C4-2B (cell line): ENCODE measurements at regions not wholly inside any gene's neighbourhood (a gene's known extent, or its start where the extent isn't known, plus 50 kb on each side); places are given as distances from the start of the nearest gene placed in this dataset.

Experiments used
- H3K27ac ChIP-seq: fragments of 450-650 bp; 2 replicates; pipeline ENCODE4 v1.5.1; 2017
- ZFX ChIP-seq: fragments of 450-650 bp; IDR thresholded peaks from 2 replicates; pipeline ENCODE4 v1.6.1; 2017
- TF ChIP-seq, protein P1 (sequence below): fragments of 450-650 bp; conservative IDR thresholded peaks from 2 replicates; pipeline ENCODE4 v1.5.1; 2017; ENCODE audit warnings: mild to moderate bottlenecking

DNA sequence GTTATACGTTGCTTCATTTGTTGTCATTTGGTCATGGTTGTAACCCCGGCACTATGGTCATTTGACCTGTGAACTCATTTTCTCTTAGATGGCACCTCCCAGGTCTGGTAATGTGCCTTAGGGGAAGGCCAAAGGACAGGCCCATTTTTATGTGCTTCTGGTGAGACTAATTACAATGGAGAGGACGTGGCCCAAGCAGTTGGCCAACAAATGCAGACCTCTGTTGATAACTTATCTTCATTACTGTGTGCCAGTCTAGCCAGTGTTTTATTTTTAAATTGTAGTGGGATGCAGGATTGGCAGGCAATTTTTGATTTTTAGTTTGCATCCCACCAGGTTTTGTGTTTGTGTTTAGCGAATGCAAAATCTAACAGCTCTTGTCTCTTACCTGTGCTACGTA is 321.5 kb upstream of the AKR1E2 start:
- no peak for TF ChIP-seq ZFX
- TF ChIP-seq, protein P1, sequence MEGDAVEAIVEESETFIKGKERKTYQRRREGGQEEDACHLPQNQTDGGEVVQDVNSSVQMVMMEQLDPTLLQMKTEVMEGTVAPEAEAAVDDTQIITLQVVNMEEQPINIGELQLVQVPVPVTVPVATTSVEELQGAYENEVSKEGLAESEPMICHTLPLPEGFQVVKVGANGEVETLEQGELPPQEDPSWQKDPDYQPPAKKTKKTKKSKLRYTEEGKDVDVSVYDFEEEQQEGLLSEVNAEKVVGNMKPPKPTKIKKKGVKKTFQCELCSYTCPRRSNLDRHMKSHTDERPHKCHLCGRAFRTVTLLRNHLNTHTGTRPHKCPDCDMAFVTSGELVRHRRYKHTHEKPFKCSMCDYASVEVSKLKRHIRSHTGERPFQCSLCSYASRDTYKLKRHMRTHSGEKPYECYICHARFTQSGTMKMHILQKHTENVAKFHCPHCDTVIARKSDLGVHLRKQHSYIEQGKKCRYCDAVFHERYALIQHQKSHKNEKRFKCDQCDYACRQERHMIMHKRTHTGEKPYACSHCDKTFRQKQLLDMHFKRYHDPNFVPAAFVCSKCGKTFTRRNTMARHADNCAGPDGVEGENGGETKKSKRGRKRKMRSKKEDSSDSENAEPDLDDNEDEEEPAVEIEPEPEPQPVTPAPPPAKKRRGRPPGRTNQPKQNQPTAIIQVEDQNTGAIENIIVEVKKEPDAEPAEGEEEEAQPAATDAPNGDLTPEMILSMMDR, result no peak

GRCh38 chr10:4503076-4503475 is 322.9 kb upstream of the AKR1E2 start:
- TF ChIP-seq, protein P1, result no peak
- TF ChIP-seq ZFX, result no peak
- H3K27ac ChIP-seq, result no peak overlapping the region

More for the DNA sequence above, 321.5 kb upstream of the AKR1E2 start:
- H3K27ac ChIP-seq, result no peak overlapping the region

- H3K27ac ChIP-seq, result no peak overlapping the region
- TF ChIP-seq ZFX, result no peak
- TF ChIP-seq, protein P1, result no peak
Observed at GRCh38 chr10:4501306-4501705, 324.7 kb upstream of the AKR1E2 start.

DNA sequence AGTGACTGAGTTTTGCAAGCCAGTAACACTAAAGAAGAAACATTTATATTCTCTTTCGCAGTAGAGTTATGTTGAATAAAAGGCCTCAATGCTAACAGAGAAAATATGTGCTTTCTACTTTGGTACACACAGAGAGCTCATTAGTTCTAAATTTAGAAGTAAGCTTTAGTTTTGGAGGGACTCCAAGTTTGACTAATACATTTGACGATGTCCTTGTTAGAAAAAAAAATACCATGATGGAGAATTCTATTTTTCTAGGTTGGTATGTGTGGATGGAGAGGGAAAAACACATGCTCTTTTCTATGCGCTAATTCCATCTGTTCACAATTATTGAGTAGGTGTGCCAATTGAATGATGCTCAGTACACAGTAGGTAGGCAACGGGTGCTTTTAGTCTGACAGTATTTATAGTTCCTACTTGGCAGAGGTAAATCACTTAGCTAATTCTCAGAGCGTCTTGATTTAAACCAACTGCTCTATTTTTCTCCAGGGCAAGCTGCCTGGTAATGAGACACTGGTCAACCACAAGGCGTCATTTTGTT is 327.2 kb upstream of the AKR1E2 start:
- no peak for TF ChIP-seq ZFX
- TF ChIP-seq, protein P1, result no peak
- no peak overlapping the region for H3K27ac ChIP-seq

DNA sequence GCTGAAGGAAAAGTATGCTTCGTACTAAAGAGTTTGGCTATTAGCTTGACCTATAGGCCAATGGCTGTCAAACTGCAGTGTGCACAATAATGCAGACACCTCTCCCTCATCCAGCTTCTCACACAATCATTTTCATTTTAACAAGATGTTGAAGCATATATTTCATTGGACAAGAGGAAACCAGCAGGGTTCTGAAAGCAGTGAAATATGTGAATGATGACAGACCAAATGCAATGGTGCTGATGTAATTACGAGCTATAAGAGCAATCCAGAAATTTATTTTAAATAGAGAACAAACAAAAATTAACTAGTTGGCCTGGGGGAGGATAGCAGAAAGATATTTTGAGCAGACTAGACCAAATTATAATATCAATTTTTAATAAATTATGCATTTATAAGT is 331.5 kb upstream of the AKR1E2 start:
- H3K27ac ChIP-seq, result no peak overlapping the region
- TF ChIP-seq, protein P1, result no peak
- TF ChIP-seq ZFX, result no peak

GRCh38 chr10:4492202-4492601 is 333.8 kb upstream of the AKR1E2 start:
- H3K27ac ChIP-seq, result no peak overlapping the region
- TF ChIP-seq ZFX, result no peak
- TF ChIP-seq, protein P1, result no peak

- H3K27ac ChIP-seq, result no peak overlapping the region
- no peak for TF ChIP-seq ZFX
- TF ChIP-seq, protein P1, result no peak
Observed at GRCh38 chr10:4488904-4489303, 337.1 kb upstream of the AKR1E2 start.
